Peyer's patch (tissue), 4 donors: ENCODE measurements at regions not wholly inside any gene's neighbourhood (a gene's known extent, or its start where the extent isn't known, plus 50 kb on each side); places are given as distances from the start of the nearest gene placed in this dataset.

Experiments used
- CTCF ChIP-seq, 6 experiments: fragments of 450-650 bp in 4 of 6; fragments of 200-600 bp in 2 of 6; sonication (generic) in 1 of 6; IDR thresholded peaks; one replicate each; pipeline ENCODE4 v1.5.1; 2017 to 2019; ENCODE audit warnings: antibody characterized with exemption in 6 of 6, mild to moderate bottlenecking in 3 of 6, moderate library complexity in 1 of 6
- POLR2A ChIP-seq, 2 donors: fragments of 450-650 bp; IDR thresholded peaks; one replicate each; pipeline ENCODE4 v1.5.1; 2017; ENCODE audit warnings: antibody characterized with exemption in 2 of 2, mild to moderate bottlenecking in 2 of 2, moderate library complexity in 2 of 2

GRCh38 chr5:52692039-52692438, 95.7 kb upstream of the ITGA1 start:
- TF ChIP-seq CTCF (IDR thresholded peaks at IDR 0.05) (no peak), POLR2A (IDR thresholded peaks at IDR 0.05) (no peak)
